H7 (cell line): ENCODE measurements at regions not wholly inside any gene's neighbourhood (a gene's known extent, or its start where the extent isn't known, plus 50 kb on each side); places are given as distances from the start of the nearest gene placed in this dataset.

Experiments used
- DNase-seq: peaks from one replicate; pipeline ENCODE4 v3.0.0; 2012
- H3K27me3 ChIP-seq: 2 replicates; pipeline ENCODE4 v1.6.0; 2011; ENCODE audit warnings: mild to moderate bottlenecking, low read length; ENCODE audit not compliant: control insufficient read depth, insufficient read depth
- H3K36me3 ChIP-seq: replicated peaks from 2 replicates; pipeline ENCODE4 v1.5.1; 2011; ENCODE audit warnings: low read length; ENCODE audit not compliant: control insufficient read depth, insufficient read depth
- H3K4me3 ChIP-seq: 2 replicates; pipeline ENCODE4 v1.5.1; 2011; ENCODE audit warnings: low read depth, mild to moderate bottlenecking, control low read depth, low read length, moderate library complexity; ENCODE audit not compliant: insufficient read depth

- H3K36me3 ChIP-seq: no peaks in the 10 kb centered on the region
- H3K27me3 ChIP-seq: no peaks in the 10 kb centered on the region
- no peak for DNase-seq
- H3K4me3 ChIP-seq: no peak overlapping the region
Measured at GRCh38 chr15:29589416-29589815, 232.9 kb downstream of the TJP1 start.

DNA sequence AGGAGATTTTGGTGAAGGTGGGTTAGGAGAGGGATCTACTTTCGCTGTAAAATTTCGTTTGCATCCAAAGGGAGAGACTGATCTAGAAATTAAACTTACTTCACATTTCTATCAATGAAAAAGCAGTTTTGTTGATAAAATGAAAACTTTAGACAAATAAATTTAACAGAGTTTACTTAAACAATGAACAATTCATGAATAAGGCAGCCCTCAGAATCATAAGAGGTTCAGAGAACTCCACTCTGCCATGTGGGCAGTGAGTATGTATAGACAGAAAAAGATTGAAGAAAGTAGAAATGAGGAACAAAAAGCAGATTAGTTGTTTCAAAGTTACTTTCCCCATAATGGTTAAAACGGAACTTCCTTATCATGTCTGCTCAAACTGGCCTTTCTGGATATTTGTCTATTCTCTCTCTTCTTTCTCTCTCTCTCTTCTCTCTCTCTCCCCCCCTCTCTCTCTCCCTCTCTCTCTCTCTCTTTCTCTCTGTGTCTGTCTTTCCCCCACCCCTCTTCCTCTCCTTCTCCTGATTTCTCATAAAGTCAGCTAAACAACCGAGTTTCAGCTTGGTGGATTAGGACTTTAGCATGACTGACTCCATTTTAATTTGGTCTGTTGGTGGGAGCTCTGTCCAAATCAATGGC lies 248.9 kb downstream of the TJP1 start:
- Histone ChIP-seq H3K4me3 (no peak overlapping the region), H3K27me3 (peaks cover 27% of the 10 kb centered on the region), H3K36me3 (no peaks in the 10 kb centered on the region)
- no peak for DNase-seq

GRCh38 chr15:29571792-29572431 lies 250.4 kb downstream of the TJP1 start:
- no peaks in the 10 kb centered on the region for H3K36me3 ChIP-seq
- peak overlapping the region; percentile 60; the same call in 1 of the 2 replicates for H3K4me3 ChIP-seq
- peaks cover 27% of the 10 kb centered on the region for H3K27me3 ChIP-seq
- DNase-seq: peak; percentile 35

DNA sequence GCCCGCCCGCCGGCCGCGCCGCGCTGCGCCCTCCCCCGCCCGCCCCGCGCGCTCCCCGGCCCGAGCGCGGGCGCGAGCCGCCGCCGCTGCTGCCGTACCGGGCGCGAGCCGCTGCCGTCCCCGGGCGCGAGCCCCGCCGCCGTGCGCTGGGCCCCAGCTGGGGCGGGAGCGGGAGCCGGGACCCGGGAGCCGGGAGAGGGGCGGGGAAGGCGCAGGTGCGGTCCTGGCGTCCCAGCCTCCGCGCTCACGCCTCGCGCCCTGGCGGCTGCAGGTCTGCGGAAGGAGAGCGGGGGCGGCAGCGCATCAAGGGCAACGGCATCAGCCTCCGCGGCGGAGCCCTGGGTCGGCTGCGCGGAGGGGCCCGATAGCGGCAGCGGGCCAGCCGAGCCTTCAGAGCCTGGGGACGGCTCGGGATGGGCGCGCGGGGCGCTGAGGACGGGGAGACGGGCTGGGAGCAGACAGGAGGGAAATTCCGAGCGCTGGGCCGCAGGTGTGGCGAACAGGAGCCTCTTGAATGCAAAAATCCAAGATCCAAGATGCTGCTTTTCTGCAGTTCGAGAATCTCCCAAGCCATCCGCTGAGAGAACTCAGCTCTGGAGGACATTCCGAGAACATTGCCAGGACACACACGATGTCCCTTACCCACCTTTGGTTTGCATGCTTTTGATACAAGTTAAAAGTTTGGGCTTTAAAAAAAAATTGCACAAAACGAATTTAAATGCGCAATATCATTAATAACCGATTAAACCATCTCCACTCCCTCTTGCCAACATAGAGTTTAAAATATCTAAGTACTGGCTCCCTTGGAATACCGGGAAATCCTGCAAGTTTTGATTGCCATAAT lies 251.1 kb downstream of the TJP1 start:
- H3K4me3 ChIP-seq: peak overlapping the region; percentile 60
- H3K36me3 ChIP-seq: no peaks in the 10 kb centered on the region
- peaks cover 27% of the 10 kb centered on the region for H3K27me3 ChIP-seq
- peak; percentile 93 for DNase-seq

DNA sequence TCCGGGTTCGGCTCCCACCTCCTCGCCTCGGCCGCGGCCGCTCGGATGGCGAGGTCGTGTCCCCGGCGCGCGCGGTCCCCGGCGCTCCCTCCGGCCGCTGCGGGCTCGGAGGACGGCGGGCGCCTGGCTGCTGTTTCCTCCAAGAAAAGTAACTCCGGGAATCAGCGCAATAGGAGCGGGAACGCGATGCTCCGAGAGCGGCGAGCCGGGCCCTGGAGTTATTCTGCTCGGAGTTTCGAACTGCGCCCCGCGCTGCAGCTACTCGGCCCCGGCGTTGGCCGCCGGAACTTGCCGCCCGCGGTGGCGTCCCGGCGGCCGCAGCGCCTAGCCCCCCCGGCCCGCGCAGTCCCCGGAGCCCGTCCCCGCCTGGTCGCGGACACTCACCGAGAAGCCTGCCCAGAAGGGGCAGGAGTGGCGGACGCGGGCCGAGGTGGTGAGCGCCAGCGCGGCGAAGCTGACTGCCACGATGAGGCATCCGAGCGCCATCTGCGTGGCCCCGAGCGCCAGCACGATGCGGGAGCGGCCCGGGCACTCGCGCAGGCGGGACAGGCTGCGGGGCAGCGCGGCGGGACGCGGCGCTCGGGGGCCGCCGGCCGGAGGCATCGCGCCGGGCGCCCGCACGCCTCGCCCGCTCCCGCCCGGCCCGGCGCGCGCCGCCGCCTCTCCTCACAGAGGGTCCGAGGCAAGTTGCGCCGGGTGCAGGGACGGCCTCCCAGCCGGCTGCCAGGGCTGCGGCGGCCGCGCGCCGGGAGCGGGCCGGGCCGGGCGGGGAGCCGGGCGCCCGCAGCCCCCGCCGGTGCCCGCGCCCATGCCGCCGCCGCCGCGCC lies 251.9 kb downstream of the TJP1 start:
- peak overlapping the region; percentile 60 for H3K4me3 ChIP-seq
- peak; percentile 83 for DNase-seq
- peaks cover 27% of the 10 kb centered on the region for H3K27me3 ChIP-seq
- H3K36me3 ChIP-seq: no peaks in the 10 kb centered on the region

GRCh38 chr15:29569533-29570092 lies 252.7 kb downstream of the TJP1 start:
- Histone ChIP-seq H3K4me3 (peak overlapping the region; percentile 60), H3K27me3 (peaks cover 27% of the 10 kb centered on the region), H3K36me3 (no peaks in the 10 kb centered on the region)
- DNase-seq: peak; percentile 75

DNA sequence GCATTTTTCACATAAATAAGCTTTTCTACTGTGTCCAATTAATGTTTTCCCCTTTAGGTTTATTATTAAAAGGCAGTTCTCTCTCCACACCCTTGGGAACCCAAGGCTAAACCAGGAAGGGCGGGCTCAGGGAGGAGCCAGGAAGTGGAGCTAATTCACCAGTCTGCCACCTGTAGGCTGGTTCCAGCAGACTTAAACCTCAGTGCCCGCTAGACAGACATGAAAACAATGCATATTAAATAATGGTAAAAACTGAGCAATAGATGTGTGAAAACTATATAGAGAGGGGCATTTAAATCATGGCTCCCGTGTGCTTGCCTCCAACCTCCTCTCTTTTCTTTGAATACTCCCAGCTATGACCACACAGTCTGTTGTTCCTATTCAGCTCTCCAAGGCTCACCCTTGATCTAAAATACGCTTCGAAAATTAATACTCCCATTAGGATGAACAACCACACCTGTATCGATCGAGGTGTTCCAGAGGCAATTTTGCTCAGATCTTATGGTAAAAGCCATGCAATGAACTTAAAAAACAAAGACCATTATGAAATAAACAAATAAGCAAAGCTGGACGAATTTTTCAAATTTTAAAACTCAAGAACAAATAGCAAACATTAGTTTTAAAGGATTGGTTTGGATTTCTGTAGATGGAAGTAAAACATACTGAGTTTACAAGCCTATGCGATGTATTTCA lies 253.3 kb downstream of the TJP1 start:
- H3K27me3 ChIP-seq: peaks cover 27% of the 10 kb centered on the region
- H3K4me3 ChIP-seq: 0 out of 2 replicates have a peak overlapping the region, but pooled peaks have one; percentile 3
- no peaks in the 10 kb centered on the region for H3K36me3 ChIP-seq
- peak; percentile 80 for DNase-seq

GRCh38 chr15:29567336-29567735 lies 254.9 kb downstream of the TJP1 start:
- DNase-seq: no peak
- no peaks in the 10 kb centered on the region for H3K36me3 ChIP-seq
- H3K4me3 ChIP-seq: no peak overlapping the region
- peaks cover 21% of the 10 kb centered on the region for H3K27me3 ChIP-seq

DNA sequence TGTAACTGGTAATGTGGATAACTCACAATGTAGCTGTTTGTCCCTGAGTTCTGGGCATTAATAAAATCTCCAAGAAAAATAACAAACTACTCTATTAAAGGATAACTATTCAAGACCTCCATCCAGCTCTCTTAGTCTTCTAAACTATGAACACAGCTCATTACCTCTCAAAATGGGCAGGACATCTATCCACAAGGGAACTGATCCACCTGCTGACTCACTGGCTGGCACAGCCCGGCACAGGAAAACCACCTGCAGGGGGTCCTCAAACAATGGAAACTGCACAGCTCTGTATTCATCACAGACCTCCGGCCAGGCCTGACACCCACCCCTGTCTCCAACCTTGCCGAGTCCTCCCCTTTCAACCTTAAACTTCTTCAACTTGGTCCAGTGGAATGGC lies 255.4 kb downstream of the TJP1 start:
- no peaks in the 10 kb centered on the region for H3K36me3 ChIP-seq
- H3K4me3 ChIP-seq: no peak overlapping the region
- DNase-seq: peak; percentile 48
- H3K27me3 ChIP-seq: peaks cover 17% of the 10 kb centered on the region

DNA sequence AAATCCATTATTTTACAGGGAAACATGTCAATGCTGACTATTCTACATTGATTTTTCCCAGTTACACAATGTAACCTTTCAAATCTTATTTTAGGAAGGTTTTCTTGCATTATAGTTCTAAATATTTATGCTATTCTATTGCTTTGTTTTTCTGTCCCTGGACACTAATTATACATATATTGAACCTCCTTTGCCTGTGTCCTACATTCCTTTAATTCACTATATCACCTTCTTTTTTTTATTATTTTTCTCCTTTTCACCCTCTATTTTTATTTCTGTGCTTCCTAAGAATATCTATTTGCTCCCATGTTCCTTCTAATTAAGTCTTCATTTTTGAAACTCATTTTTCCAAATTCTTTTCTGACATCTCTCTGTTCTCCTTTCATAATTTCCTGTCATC lies 259.2 kb downstream of the TJP1 start:
- H3K36me3 ChIP-seq: no peaks in the 10 kb centered on the region
- no peaks in the 10 kb centered on the region for H3K27me3 ChIP-seq
- no peak overlapping the region for H3K4me3 ChIP-seq
- no peak for DNase-seq

DNA sequence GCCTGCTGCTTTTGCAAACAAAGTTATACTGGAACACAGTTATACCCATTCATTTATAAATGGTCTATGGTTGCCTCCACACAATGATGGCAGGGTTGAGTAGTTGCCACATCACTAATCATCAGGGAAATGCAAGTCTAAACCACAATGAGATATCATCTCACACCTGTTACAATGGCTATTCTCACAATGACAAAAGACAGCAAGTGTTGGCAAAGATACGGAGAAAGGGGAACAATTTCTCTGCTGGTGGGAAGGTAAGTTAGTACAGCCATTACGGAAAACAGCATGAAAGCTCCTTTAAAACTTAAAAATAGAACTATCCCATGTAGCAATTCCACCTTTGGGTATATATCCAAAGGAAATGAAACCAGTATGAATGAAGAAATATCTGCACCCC lies 261.4 kb downstream of the TJP1 start:
- Histone ChIP-seq H3K36me3 (no peaks in the 10 kb centered on the region), H3K27me3 (no peaks in the 10 kb centered on the region), H3K4me3 (no peak overlapping the region)
- DNase-seq: no peak

DNA sequence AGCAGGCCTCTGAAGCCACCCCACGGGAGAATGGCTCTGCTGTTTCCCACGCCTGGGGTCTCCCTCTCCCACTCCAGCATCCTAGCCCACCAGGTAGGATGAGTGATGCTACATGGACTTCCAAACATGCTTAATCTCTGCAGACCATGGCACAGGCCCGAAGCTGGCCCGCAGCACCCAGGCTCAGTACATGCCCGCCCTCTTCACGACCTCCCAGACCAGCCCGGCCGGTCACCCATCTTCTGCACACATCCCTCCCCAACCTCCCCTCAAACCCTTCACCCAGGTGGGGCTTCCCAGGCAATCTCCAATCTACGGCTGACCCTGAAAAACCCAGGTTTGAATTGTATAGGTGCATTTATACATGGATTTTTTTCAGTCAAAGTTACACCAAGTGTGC lies 264.0 kb downstream of the TJP1 start:
- no peak for DNase-seq
- Histone ChIP-seq H3K36me3 (no peaks in the 10 kb centered on the region), H3K4me3 (no peak overlapping the region), H3K27me3 (no peaks in the 10 kb centered on the region)

GRCh38 chr15:29557171-29557570 lies 265.1 kb downstream of the TJP1 start:
- Histone ChIP-seq H3K27me3 (no peaks in the 10 kb centered on the region), H3K36me3 (no peaks in the 10 kb centered on the region), H3K4me3 (no peak overlapping the region)
- DNase-seq: no peak
